Astrocyte (in vitro differentiated cells and primary cell): ENCODE measurements at regions not wholly inside any gene's neighbourhood (a gene's known extent, or its start where the extent isn't known, plus 50 kb on each side); places are given as distances from the start of the nearest gene placed in this dataset.
"Not testable (repeated sequence)": the region's sequence is repeated elsewhere in the genome, so short reads cannot be mapped to it uniquely, and the experiment has no call there.

Experiments
- EZH2 ChIP-seq: IDR thresholded peaks from 2 replicates; pipeline ENCODE4 v1.6.1; 2012; ENCODE audit warnings: mild to moderate bottlenecking, low read length, inconsistent platforms; ENCODE audit not compliant: insufficient read depth
- TF ChIP-seq, protein P1 (sequence below): IDR thresholded peaks from 2 replicates; pipeline ENCODE4 v1.5.1; 2011; ENCODE audit warnings: low read depth, mild to moderate bottlenecking, inconsistent platforms, low read length, moderate library complexity; ENCODE audit not compliant: insufficient read depth

DNA sequence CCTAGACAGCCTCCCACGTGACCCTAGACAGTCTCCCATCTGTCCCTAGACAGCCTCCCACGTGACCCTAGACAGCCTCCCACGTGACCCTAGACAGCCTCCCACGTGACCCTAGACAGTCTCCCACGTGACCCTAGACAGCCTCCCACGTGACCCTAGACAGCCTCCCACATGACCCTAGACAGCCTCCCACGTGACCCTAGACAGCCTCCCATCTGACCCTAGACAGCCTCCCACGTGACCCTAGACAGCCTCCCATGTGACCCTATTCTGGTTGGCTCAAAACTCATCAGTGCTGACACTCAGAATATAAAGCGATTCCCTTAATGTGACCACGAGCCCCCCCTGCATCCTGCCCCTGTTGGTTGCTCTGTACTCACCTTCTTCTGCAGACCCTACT, 224.7 kb upstream of the TMEM132C start:
- TF ChIP-seq, protein P1, sequence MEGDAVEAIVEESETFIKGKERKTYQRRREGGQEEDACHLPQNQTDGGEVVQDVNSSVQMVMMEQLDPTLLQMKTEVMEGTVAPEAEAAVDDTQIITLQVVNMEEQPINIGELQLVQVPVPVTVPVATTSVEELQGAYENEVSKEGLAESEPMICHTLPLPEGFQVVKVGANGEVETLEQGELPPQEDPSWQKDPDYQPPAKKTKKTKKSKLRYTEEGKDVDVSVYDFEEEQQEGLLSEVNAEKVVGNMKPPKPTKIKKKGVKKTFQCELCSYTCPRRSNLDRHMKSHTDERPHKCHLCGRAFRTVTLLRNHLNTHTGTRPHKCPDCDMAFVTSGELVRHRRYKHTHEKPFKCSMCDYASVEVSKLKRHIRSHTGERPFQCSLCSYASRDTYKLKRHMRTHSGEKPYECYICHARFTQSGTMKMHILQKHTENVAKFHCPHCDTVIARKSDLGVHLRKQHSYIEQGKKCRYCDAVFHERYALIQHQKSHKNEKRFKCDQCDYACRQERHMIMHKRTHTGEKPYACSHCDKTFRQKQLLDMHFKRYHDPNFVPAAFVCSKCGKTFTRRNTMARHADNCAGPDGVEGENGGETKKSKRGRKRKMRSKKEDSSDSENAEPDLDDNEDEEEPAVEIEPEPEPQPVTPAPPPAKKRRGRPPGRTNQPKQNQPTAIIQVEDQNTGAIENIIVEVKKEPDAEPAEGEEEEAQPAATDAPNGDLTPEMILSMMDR, result not testable (repeated sequence)
- TF ChIP-seq EZH2, result not testable (repeated sequence)
